GM19395 (cell line): ENCODE measurements at regions not wholly inside any gene's neighbourhood (a gene's known extent, or its start where the extent isn't known, plus 50 kb on each side); places are given as distances from the start of the nearest gene placed in this dataset.
A peak's percentile ranks its signal among the peaks of the same experiment; 100 is the strongest.

Experiments
- ATAC-seq: cut with Tn5 transposase; IDR thresholded peaks from one replicate; pipeline ENCODE4 v1.9.1; 2021; ENCODE audit warnings: mild to moderate bottlenecking, moderate library complexity; ENCODE audit not compliant: unreplicated experiment

DNA sequence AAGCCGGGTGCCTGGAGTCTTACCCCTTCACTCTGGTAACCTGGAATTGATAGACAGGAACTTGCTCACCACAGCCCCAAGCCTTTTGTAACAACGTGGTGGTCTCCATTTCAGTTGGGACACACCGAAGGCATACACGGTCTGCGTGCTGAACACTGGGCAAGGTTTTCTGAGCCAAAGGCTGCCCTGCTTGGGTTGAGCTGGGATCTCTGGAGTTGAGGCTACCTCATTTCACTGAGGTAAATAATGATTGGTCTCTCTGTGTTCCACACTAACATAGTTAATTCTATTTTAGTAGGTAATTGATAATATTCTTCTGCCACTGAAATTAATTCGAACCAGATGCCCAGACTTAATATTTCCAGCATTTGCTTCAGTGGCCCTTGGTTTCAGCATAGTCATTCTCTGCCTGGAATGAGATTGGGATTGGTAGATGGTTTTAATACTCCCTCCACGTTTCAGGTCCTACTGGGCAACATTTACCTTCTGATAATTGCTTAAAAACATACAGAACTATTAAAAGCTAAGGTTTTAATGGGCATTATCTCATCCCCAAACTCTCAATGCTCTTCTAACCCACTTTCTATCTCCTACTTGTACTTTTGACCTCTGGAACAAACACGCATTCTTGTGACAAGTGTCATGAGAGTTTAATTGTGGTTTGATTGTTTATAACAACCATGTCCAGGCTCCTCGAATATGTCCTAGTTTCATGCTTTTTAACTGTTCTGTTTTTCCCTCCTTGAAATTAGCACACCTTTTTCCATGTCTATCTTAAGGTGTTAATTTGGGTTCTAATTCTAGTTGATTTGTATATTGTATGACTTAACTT, 202.3 kb upstream of the KLF6 start:
- ATAC-seq, result no peak

DNA sequence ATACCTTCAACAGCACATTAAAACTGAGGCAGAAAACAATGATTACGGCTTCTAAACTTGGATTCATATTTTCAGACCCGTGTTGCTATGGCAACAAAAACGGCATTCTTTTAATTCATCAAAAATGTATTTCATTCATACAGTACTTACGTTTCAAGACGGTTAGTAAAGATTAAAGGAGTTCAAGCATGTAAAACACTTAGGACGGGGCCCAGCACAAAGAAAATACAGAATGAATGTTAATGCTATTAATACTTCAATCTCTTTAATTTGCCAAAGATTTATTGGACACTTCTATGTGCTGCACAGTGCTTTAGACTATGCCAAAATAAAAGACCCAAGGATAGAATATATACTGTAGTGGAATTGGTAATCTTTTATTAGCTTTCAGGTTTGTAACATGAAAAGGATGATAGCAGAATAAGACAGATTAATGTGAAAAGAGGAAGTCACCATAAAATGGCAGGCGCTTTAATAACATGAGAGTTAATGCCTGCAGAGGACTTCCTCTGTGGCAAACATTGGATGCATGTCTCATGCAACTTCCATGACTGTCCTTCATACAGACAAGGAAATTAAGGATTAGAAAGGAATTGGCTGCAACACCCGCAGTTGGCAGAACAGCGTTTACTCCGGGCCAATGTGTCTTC, 201.6 kb upstream of the KLF6 start:
- ATAC-seq, result no peak

DNA sequence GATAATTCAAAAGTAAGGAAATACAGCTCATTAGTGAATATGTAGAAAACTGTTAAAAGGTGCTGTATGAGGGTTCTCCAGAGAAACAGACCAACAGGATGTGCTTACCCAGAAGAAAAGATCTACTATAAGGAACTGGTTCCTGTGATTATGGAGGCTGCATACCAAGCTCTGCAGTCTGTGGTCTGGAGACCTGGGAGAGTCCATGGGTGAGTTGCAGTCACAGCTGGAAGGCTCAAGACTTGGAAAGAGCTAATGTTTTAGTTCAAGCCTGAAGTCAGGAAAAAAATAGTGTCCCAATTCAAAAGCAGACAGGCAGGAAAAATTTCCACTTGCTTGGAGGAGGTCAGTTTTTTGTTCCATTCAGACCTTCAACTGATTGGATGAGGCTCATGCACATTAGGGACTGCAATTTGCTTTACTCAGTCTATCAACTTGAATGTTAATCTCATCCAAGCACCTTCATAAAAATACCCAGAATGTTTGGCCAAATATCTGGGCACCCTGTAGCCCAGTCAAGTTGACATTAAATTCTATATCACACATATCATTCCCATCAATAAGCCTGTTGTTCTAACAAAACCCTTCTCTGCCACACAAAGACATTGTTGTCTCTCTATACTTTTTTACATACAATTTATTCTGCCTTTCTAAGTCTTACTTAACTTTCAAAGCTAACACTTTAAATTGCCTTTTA, 197.9 kb upstream of the KLF6 start:
- ATAC-seq, result no peak

DNA sequence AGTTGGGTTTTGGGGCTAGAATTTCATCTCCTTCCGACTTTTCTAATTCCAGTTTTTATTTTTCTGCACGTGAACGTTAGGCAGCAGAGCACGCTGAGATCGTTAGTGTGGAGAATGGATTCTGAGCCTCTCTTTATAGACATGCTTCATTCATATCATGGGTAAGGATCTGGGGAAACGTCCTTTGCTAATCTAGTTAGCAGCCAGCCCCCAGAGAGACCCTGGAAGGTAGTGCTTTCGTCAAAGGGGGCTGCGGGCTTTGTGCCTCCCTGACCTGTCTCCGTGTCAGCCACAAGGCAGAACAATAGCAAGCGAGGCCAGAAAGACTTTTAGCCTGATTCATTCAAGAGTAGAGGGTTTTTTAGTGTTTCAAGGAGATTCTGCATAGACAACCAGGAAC, 196.3 kb upstream of the KLF6 start:
- no peak for ATAC-seq

DNA sequence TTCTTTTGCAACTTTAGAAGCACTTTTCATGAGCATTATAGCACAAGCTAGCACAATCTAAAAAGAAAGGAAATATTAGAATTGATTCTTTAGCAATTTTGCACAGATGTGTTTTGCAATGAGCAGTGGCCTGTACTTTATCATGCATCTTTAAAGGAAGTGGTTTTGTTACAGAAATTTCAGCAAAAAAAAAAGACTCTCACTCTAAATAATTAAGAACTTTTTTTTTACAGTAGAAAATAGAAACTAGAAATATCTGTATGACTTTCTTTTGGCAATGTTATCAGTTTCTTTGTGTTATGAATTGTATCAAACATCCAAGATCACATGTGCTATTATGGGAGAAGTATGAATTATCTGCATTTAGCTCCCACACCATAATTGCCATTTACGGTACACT, 195.7 kb upstream of the KLF6 start:
- ATAC-seq, result peak; percentile 61

DNA sequence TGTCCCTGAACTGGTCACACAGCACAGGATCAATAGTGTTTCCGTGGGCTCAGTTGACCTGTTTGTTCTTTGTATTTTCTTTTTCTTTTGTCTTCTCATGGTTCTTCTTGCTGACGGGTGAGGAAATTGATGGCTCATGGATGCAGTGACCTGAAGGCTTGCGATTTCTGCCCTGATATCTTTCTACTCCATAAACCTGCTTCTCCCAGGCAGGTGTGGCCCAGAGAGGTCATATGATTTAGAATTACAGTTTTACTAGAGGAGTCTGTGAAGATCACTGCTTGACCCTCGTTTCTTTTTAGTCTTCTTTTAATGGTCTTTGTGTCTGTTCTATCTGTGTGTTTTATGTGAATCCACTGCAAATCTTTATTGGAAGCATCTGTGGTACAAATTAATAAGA, 195.1 kb upstream of the KLF6 start:
- no peak for ATAC-seq

DNA sequence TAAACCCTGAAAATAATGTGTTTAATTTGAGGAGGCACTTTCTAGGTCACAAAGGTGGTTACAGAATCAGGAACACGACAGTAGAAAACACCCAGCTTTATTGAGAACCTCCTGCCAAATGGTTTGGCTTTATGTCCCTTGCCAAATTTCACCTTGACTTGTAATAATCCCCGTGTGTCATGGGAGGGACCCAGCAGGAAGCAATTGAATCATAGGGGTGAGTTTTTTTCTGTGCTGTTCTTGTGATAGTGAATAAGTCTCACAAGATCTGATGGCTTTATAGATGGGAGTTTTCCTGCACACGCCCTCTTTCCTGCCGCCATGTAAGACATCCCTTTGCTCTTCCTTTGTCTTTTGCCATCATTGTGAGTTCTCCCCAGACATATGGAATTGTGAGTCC, 193.8 kb upstream of the KLF6 start:
- no peak for ATAC-seq

DNA sequence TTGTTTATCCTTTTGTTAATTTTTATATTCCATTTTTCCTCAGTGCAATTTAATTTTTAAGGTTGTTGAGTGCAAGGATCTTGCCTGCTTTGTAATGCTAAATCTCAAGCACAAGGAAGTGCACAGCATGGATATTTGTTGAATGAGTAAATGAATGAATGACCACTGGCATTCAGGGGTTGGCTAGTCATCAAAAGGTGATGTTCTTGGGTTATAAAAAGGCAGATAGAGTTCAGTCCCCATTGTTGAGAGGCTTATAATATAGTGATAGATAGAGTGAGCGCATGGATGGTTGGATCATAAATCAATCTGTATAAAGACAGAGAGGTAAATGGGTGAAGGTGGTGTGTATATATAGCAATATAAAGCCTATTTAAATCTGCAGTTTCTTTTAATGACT, 193.2 kb upstream of the KLF6 start:
- no peak for ATAC-seq

DNA sequence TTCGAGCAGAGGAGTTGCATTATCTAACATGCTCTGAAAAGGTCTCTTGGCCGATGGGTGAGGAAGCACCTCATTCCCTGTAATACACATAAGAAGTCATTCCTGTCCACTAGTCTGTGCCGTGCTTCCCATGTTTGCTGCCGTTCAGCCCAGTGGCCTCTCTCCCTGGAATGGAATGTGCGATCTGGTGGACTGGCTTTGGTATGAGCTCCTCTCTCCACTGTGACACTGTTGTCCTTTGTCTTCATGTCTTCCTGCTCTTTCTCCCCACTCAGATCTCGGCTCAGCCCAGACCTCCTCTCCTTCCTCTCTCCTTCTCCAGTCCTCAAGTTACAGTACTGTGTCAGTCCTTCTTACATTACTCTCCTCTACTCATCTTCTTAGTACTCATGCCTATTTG, 192.8 kb upstream of the KLF6 start:
- ATAC-seq, result no peak

DNA sequence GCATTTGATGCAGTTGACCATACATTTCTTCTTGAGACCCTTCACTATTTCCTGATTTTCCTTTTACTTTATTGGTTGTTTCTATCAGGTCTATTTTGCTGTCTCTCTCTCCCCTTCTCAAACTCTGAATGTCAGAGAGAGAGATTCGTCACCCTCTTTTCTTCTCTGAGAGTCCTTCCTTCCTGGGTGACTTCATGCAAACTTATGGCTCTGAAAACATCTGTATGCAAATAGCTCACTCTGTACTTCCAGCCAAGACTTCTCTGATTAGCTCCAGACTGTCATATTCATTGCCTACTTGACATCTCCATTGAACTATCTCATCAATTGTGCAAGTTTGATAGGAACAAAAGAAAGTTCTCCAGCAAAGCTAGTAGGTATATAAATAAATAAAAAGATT, 191.7 kb upstream of the KLF6 start:
- ATAC-seq, result no peak

DNA sequence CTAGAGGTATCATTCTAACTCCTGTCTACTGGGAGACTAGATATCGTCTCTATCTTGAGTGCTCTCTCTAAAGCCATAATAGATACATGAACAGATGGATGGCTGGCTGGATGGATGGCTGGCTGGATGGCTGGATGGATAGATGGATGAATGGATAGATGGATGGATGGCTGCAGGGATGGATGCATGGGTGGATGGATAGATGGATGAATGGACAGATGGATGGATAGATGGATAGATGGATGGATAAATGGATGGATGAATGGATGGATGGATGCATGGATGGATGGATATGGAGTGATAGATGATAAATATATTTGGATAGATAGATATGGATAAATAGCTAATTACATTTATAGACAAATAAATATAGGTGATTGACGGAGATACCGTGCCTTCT, 191.2 kb upstream of the KLF6 start:
- no peak for ATAC-seq

DNA sequence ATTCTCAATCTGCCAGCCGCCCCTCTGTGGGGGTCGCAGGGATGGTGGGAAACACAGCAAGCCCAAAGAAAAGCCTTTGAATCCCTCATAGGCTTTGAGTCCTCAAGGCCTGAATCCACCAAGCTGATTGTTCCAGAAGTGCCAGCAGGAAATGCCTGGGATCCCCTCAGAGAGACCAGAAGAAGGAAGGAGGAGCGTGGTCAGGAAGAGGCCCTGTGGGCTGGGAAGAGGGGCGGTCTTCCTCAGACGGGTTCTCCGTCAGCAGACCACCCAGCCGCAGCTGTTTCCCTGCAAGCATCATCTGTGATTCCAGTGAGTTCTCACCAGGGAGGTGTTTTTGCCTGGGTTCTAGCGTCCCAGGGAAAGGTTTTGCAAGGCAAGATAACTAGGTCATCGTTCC, 190.0 kb upstream of the KLF6 start:
- ATAC-seq, result no peak

DNA sequence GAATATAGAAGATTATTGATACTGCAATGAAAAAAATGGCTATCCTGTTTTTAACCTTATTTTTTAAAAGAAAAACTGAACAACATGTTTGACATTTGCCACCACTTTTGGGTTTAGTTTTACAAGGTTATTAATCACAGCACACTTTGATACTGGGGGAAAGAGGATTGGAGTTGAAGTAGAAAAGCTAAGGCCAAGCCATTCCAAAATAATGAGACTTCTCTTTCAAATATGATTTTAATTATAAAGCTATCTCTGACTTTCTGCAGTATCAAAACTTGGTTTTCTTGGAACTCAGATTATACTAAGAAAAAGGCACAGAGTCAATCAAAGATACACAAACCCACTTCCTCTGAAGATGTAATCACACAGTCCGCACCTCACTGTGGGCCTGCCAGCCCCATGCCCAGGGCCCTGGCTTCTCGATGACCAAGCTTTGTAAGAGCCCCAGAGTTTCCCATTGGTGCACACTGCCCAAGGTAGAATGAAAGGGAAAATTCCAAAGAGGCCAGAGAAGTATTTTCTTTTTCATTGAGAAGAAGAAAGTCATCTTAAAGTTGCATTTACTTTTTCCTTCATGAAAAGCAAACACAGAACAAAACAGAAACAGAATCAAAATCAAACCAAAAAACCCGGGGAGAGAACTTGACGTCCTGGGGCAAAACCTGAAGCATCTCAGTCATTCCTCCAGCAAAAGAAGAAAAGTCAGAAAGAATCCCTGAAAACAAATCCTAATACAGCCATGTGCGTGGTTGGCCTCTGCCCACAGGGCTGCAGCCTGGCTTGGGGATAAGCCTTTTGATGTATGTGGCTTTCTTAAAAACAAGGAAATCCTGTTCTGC, 187.7 kb upstream of the KLF6 start:
- no peak for ATAC-seq

DNA sequence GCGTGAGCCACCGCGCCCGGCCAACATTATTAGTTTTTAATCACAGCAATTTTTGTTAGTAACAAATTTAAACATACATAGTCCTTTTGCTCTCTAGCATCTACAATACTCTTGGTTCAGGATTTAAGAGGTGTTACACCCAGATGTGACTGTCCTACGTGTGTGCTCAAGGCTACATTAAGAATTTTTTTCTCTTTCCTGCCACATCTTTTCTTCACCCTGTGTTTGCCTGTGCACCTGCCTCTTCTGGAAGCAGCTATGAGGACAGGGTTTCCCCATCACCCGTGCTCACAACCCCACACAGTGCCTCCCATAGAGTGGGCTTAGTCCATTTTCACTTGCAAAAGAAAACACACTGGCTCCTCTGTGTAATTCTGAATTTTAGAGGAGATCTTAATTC, 186.7 kb upstream of the KLF6 start:
- no peak for ATAC-seq

DNA sequence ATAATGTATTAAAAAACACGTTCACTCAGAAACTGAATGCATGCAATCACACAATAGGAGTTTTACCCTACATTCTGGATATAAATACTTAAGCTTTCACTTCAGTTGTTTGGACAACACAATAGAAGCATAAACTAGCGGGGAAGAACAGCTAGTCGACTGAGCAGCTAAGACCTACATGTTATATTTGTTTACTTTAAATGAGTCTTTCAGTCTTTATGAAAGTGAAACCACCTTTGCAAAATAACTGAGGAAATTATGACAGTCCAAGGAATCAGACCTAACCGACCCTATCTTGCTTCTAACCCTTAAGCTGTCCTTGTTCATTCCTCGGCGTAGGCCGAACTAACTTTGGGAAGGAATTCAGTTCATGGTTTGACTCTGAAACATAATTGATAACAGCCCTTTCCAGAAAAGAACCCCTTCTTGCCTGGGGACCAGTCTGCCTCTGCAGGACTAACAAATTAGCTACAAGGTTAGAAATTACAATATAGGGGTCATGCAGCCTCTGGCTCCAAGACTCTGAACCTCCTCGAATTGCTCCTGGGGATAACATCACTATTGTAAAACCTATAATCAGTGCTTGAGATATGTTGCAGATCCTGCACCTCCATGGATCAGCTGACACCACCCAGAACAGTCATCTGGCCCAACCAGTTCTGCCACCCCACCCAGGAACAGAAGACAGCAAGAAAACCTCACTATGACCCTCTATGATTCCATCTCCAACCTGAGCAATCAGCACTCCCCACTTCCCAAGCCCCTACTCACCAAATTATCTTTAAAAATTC, 185.1 kb upstream of the KLF6 start:
- no peak for ATAC-seq

DNA sequence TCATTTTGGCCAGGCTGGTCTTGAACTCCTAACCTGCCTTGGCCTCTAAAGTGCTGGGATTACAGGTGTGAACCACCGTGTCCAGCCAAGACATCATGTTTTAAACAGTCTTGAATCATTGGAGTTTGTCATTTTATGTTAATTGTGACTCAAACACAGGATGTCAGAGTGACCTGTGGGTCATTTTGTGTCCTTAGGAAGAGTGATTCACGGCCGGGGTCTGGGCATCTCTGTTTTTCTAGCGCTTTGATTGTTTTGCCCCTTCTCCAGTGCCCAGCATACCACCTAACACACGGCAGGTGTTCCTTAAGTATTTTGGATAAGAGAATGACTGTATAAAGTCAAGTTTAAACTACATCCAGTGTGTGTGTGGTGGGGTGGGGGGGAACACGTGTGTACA, 183.7 kb upstream of the KLF6 start:
- ATAC-seq, result no peak

DNA sequence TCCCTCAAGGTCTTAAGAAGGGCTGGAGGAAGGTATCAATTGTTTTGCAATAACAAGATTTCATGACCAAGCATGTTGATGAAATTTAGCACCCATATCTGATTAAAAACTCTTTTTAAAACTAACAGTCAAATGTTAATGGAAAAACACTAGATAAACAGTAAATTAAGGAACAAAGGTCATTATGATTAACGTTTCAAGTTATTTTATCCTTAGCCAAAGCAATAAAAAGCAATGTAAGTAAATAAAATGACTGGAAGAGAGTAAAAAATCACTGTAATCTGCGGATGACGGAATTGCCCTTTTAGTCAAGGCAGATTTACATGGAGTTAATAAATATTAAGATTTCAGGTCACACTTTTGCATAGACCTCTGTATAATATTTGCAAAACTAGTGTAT, 179.5 kb upstream of the KLF6 start:
- no peak for ATAC-seq

DNA sequence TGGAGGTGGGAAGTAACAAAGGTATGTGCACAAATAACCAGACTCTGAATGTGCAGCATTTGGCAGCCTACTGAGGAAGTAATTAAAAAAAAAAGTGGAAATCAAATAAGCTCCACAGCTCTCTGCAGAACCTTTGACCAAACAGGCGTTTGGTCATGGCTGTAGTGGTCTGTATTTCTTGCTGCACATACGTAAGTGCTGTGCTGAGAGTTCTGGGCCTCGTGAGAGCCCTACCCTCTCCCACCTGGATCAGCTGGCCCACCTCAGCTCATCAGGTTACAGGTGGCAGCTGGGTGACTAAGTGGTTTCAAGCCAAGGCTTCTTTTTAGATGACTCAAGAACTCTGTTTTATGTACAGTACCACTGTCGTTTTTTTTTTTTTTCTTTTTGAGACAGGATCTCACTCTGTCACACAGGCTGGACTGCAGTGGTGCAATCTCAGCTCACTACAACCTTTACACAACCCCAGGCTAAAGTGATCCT, 178.2 kb upstream of the KLF6 start:
- ATAC-seq, result no peak

DNA sequence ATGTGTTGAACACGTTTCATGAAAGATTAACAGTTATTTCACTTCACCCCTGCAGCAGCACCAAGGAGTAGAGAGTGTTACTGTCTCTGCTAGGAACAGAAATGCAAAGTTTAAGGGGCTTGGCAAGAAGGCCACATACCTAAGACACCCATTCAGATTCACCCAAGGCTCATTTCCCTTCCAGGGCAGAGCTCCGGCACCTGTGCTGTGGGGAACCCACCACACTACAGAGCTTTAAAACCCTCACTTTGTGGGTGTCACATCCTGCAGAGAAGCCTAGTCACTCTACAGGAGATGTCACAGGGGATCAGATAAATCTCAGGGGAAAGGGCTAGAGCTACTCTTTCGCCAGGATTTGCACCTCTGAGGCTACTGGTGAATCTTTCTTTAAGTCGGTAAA, 176.1 kb upstream of the KLF6 start:
- ATAC-seq, result no peak

DNA sequence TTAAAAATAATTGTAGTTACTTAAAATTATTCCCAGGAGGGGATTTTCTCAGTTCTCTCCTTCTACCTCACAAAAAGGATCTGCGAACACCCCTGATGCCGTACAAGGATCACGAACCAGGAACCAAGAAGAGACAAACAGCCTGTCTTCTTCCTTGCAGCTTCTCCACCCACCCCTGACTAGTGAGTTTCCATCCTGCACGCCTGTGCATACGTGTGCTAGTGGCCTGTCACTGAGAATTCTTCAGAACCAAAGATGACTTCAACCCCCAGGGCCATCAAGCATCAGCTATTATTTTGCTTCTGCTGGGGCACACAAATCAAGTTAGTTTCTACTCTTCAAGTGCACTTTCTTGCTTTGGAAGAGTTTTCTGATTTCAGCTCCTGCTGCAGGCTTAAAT, 175.5 kb upstream of the KLF6 start:
- no peak for ATAC-seq
